H9 (cell line): ENCODE measurements at regions not wholly inside any gene's neighbourhood (a gene's known extent, or its start where the extent isn't known, plus 50 kb on each side); places are given as distances from the start of the nearest gene placed in this dataset.

Experiments used
- DNase-seq: peaks from one replicate; pipeline ENCODE4 v3.0.0-alpha.2; 2017
- H2AFZ ChIP-seq: one replicate; pipeline ENCODE4 v1.6.1; 2013; ENCODE audit warnings: mild to moderate bottlenecking, low read length, control low read depth, moderate library complexity
- H2AK5ac ChIP-seq: 2 replicates; pipeline ENCODE4 v1.6.1; 2013; ENCODE audit warnings: low read length, control low read depth, mixed read lengths; ENCODE audit not compliant: insufficient read length
- H2BK120ac ChIP-seq: one replicate; pipeline ENCODE4 v1.6.1; 2013; ENCODE audit warnings: low read depth, mild to moderate bottlenecking, low read length, control low read depth, inconsistent platforms; ENCODE audit not compliant: poor library complexity, severe bottlenecking
- H2BK12ac ChIP-seq: 2 replicates; pipeline ENCODE4 v1.6.1; 2013; ENCODE audit warnings: low read length, control low read depth, mixed read lengths, low read depth; ENCODE audit not compliant: insufficient read length
- H2BK15ac ChIP-seq: 2 replicates; pipeline ENCODE4 v1.6.1; 2013; ENCODE audit warnings: low read depth, low read length, control low read depth
- H2BK20ac ChIP-seq: one replicate; pipeline ENCODE4 v1.6.1; 2013; ENCODE audit warnings: low read depth, mild to moderate bottlenecking, low read length, control low read depth, inconsistent platforms; ENCODE audit not compliant: poor library complexity, severe bottlenecking
- H2BK5ac ChIP-seq: 2 replicates; pipeline ENCODE4 v1.6.1; 2013; ENCODE audit warnings: low read length, control low read depth, mixed read lengths; ENCODE audit not compliant: insufficient read length
- H3K14ac ChIP-seq: 2 replicates; pipeline ENCODE4 v1.6.1; 2013; ENCODE audit warnings: low read length, control low read depth; ENCODE audit not compliant: insufficient read depth
- H3K18ac ChIP-seq: 2 replicates; pipeline ENCODE4 v1.6.1; 2013; ENCODE audit warnings: low read depth, mild to moderate bottlenecking, mixed read lengths, low read length, control low read depth; ENCODE audit not compliant: insufficient read length
- H3K23ac ChIP-seq: 2 replicates; pipeline ENCODE4 v1.6.1; 2013; ENCODE audit warnings: low read length, control low read depth, mixed read lengths, low read depth; ENCODE audit not compliant: insufficient read length
- H3K23me2 ChIP-seq: 2 replicates; pipeline ENCODE4 v1.6.1; 2013; ENCODE audit warnings: low read depth, mild to moderate bottlenecking, mixed read lengths, low read length, control low read depth; ENCODE audit not compliant: insufficient read length, poor library complexity, severe bottlenecking
- H3K27ac ChIP-seq: 2 replicates; pipeline ENCODE4 v1.5.1; 2013; ENCODE audit warnings: low read length, control low read depth, mixed read lengths, low read depth; ENCODE audit not compliant: insufficient read length
- H3K27me3 ChIP-seq: 2 replicates; pipeline ENCODE4 v1.6.1; 2013; ENCODE audit warnings: low read length, control low read depth, inconsistent platforms; ENCODE audit not compliant: insufficient read depth
- H3K4ac ChIP-seq: 2 replicates; pipeline ENCODE4 v1.6.1; 2013; ENCODE audit warnings: low read depth, mild to moderate bottlenecking, control low read depth, inconsistent platforms, low read length, moderate library complexity
- H3K4me1 ChIP-seq: 2 replicates; pipeline ENCODE4 v1.6.1; 2013; ENCODE audit warnings: low read length, control low read depth, inconsistent platforms; ENCODE audit not compliant: insufficient read depth
- H3K4me2 ChIP-seq: 2 replicates; pipeline ENCODE4 v1.6.1; 2013; ENCODE audit warnings: low read length, control low read depth, mixed read lengths; ENCODE audit not compliant: insufficient read length, insufficient read depth
- H3K56ac ChIP-seq: 2 replicates; pipeline ENCODE4 v1.6.1; 2013; ENCODE audit warnings: low read depth, mild to moderate bottlenecking, mixed read lengths, low read length, control low read depth; ENCODE audit not compliant: insufficient read length
- H3K79me1 ChIP-seq: 2 replicates; pipeline ENCODE4 v1.6.1; 2013; ENCODE audit warnings: low read depth, mild to moderate bottlenecking, moderate library complexity, low read length, control low read depth, inconsistent platforms; ENCODE audit not compliant: insufficient read depth, poor library complexity, severe bottlenecking
- H3K79me2 ChIP-seq: 2 replicates; pipeline ENCODE4 v1.6.1; 2013; ENCODE audit warnings: low read length, control low read depth, inconsistent platforms; ENCODE audit not compliant: insufficient read depth
- H3K9ac ChIP-seq: 2 replicates; pipeline ENCODE4 v1.6.1; 2013; ENCODE audit warnings: low read length, control low read depth, mixed read lengths; ENCODE audit not compliant: insufficient read length; ENCODE audit errors: extremely low read depth
- H3K9me3 ChIP-seq: one replicate; pipeline ENCODE4 v1.6.1; 2013; ENCODE audit warnings: low read depth, low read length, inconsistent platforms; ENCODE audit not compliant: control insufficient read depth
- H3T11ph ChIP-seq: one replicate; pipeline ENCODE4 v1.6.1; 2013; ENCODE audit warnings: mild to moderate bottlenecking, low read length, control low read depth, inconsistent platforms
- H4K20me1 ChIP-seq: one replicate; pipeline ENCODE4 v1.6.1; 2013; ENCODE audit not compliant: control insufficient read depth, insufficient read length, insufficient read depth
- H4K5ac ChIP-seq: 2 replicates; pipeline ENCODE4 v1.6.1; 2013; ENCODE audit warnings: low read depth, mild to moderate bottlenecking, mixed read lengths, low read length, control low read depth; ENCODE audit not compliant: insufficient read length
- H4K8ac ChIP-seq: replicated peaks from 2 replicates; pipeline ENCODE4 v1.6.1; 2013; ENCODE audit warnings: low read length, control low read depth, mixed read lengths, low read depth; ENCODE audit not compliant: insufficient read length
- H4K91ac ChIP-seq: 2 replicates; pipeline ENCODE4 v1.6.1; 2013; ENCODE audit warnings: low read depth, mild to moderate bottlenecking, moderate library complexity, mixed read lengths, low read length, control low read depth; ENCODE audit not compliant: insufficient read length
- H3K27ac Mint-ChIP-seq, 3 experiments: 2 replicates in 2 of 3; 3 replicates in 1 of 3; pipeline ENCODE4 v1.8.0; 2020 to 2021; ENCODE audit warnings: mixed read lengths in 3 of 3, mild to moderate bottlenecking in 1 of 3, moderate library complexity in 1 of 3
- H3K27me3 Mint-ChIP-seq: 2 replicates; pipeline ENCODE4 v1.8.0; 2021; ENCODE audit warnings: low read depth, mild to moderate bottlenecking, moderate library complexity, mixed read lengths
- H3K36me3 Mint-ChIP-seq, 3 experiments: 2 replicates in 2 of 3; 3 replicates in 1 of 3; pipeline ENCODE4 v1.8.0; 2020 to 2021; ENCODE audit warnings: low read depth in 3 of 3, mixed read lengths in 3 of 3; ENCODE audit not compliant: insufficient read depth in 1 of 3
- H3K4me1 Mint-ChIP-seq, 2 experiments: 2 replicates each; pipeline ENCODE4 v1.8.0; 2020; ENCODE audit warnings: mixed read lengths in 2 of 2
- H3K4me3 Mint-ChIP-seq, 2 experiments: 2 replicates in 1 of 2; 3 replicates in 1 of 2; pipeline ENCODE4 v1.8.0; 2020 to 2021; ENCODE audit warnings: mild to moderate bottlenecking in 2 of 2, mixed read lengths in 2 of 2, moderate library complexity in 1 of 2
- H3K9me3 Mint-ChIP-seq, 2 experiments: 2 replicates in 1 of 2; 3 replicates in 1 of 2; pipeline ENCODE4 v1.8.0; 2020; ENCODE audit warnings: mild to moderate bottlenecking in 2 of 2, mixed read lengths in 2 of 2, moderate library complexity in 1 of 2
- CTCF ChIP-seq: fragments of 200-600 bp; sonication (generic); conservative IDR thresholded peaks from 3 replicates; pipeline ENCODE4 v1.8.0; 2021; ENCODE audit warnings: antibody characterized with exemption, mild to moderate bottlenecking
- WGBS: extraction: QIAGEN DNeasy Blood & Tissue Kit; methylation state at CpG from one replicate; pipeline ENCODE4 v1.1.7; 2013; ENCODE audit warnings: missing lambda C conversion rate, low lambda C conversion rate, mixed read lengths; ENCODE audit not compliant: insufficient read length; ENCODE audit errors: extremely low coverage; 5-methylcytosine and 5-hydroxymethylcytosine counted together

DNA sequence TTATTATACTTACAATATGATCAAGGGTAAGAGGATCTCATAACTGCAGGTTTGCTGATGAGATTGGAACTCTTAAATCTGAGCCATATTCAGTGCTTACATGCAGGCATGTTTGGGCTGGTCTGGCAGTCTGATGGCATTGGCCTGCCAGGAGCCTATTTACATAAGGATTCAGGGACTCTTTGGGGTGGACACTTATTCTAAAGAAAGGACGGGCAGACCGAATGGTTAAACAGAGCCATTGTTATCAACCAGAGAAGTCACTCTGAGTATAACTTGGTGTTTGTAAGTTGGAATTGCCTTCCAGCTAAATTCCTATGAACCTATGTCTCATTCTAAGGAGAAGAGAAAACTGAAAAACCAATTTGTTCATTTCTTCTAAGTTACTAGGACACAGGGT is 932.8 kb downstream of the IGSF11 start:
- Histone ChIP-seq H2AFZ (no peak overlapping the region), H2BK15ac (no peak overlapping the region), H3K27ac (no peak overlapping the region), H3K79me1 (no peaks in the 10 kb centered on the region), H3K27me3 (no peaks in the 10 kb centered on the region), H4K91ac (no peak overlapping the region), H3K56ac (no peak overlapping the region), H3K4me1 (no peaks in the 10 kb centered on the region), H3K18ac (no peak overlapping the region), H3K79me2 (no peaks in the 10 kb centered on the region), H2AK5ac (no peak overlapping the region), H3K14ac (no peak overlapping the region), H3K9me3 (no peaks in the 10 kb centered on the region), H3K23ac (no peak overlapping the region), H3K4me2 (no peak overlapping the region), H2BK120ac (no peak overlapping the region), H4K8ac (no peak overlapping the region), H2BK5ac (no peak overlapping the region), H2BK12ac (no peak overlapping the region), H4K20me1 (no peaks in the 10 kb centered on the region), H3K9ac (no peak overlapping the region), H3T11ph (no peak overlapping the region), H4K5ac (no peak overlapping the region), H3K4ac (no peak overlapping the region), H3K23me2 (no peaks in the 10 kb centered on the region), H2BK20ac (no peak overlapping the region)
- H3K9me3 Mint-ChIP-seq = no peaks in the 10 kb centered on the region
- H3K27me3 Mint-ChIP-seq = no peaks in the 10 kb centered on the region
- 0 out of 4 replicates have a peak, but pooled peaks cover 0 to 3% of the 10 kb centered on the region in 2 experiments for H3K4me1 Mint-ChIP-seq
- no peak overlapping the region for H3K27ac Mint-ChIP-seq
- WGBS = no CpG with 5 or more reads among the region's 2 CpGs
- H3K36me3 Mint-ChIP-seq = no peaks in the 10 kb centered on the region
- no peak overlapping the region for H3K4me3 Mint-ChIP-seq
- no peak for DNase-seq
- no peak for TF ChIP-seq CTCF
